Right lobe of liver (tissue), 6 donors: ENCODE measurements at regions not wholly inside any gene's neighbourhood (a gene's known extent, or its start where the extent isn't known, plus 50 kb on each side); places are given as distances from the start of the nearest gene placed in this dataset.

Experiments
- ATAC-seq, 4 donors: fragments of 200-7000 bp; cut with Tn5 transposase; one replicate each; pipeline ENCODE4 v1.9.1; 2020; ENCODE audit warnings: mild to moderate bottlenecking in 4 of 4, moderate library complexity in 4 of 4
- DNase-seq, 3 donors: peaks; one replicate each; pipeline ENCODE4 v3.0.0-alpha.2; 2020
- H3K27ac ChIP-seq, 3 donors: fragments of 200-600 bp; one replicate each; pipeline ENCODE4 v1.8.0; 2022
- H3K27me3 ChIP-seq, 2 donors: fragments of 200-600 bp; one replicate each; pipeline ENCODE4 v1.8.0; 2022
- H3K36me3 ChIP-seq, 4 donors: fragments of 200-600 bp; sonication (generic) in 1 of 4; one replicate each; pipeline versions ENCODE4 v1.5.1 to v1.8.0; 2017 to 2022; ENCODE audit warnings: control low read depth in 1 of 4
- H3K4me1 ChIP-seq, 4 donors: fragments of 200-600 bp; sonication (generic) in 1 of 4; one replicate each; pipeline versions ENCODE4 v1.5.1 to v1.8.0; 2017 to 2022; ENCODE audit warnings: control low read depth in 1 of 4
- H3K4me3 ChIP-seq, 3 donors: fragments of 200-600 bp; one replicate each; pipeline ENCODE4 v1.8.0; 2022
- H3K9me3 ChIP-seq, 4 donors: fragments of 200-600 bp; sonication (generic) in 1 of 4; one replicate each; pipeline versions ENCODE4 v1.5.1 to v1.8.0; 2017 to 2022; ENCODE audit warnings: control low read depth in 1 of 4
- POLR2A ChIP-seq: fragments of 450-650 bp; IDR thresholded peaks from one replicate; pipeline ENCODE4 v1.6.1; 2017; ENCODE audit warnings: antibody characterized with exemption, mild to moderate bottlenecking
- WGBS: methylation state at CpG from one replicate; pipeline ENCODE4 v1.1.6; 2018; ENCODE audit warnings: low coverage, low lambda C conversion rate; ENCODE audit not compliant: insufficient coverage; ENCODE audit errors: missing lambda C conversion rate; 5-methylcytosine and 5-hydroxymethylcytosine counted together
- intact Hi-C, 2 donors: fragments of 100-400 bp; cut with DNase I; formaldehyde crosslinking; loops; one replicate each; pipeline versions ENCODE4 v1.11.2 to v1.14.1; 2022
- TF ChIP-seq, protein P1 (sequence below), 4 donors: fragments of 200-600 bp in 3 of 4; fragments of 450-650 bp in 1 of 4; IDR thresholded peaks; one replicate each; pipeline versions ENCODE4 v1.5.1 to v1.8.0; 2016 to 2022; ENCODE audit warnings: antibody characterized with exemption in 4 of 4, mild to moderate bottlenecking in 2 of 4
- donor health status: DM: no; HTN: yes; CAD: no.
- donor health status: DM: no; HTN: no; CAD: no.
- donor health status: DM: no; HTN: no; CAD: no.
- donor health status: DM: no; HTN: yes; CAD: no.
- donor health status: DM: no; HTN: yes; CAD: no.

DNA sequence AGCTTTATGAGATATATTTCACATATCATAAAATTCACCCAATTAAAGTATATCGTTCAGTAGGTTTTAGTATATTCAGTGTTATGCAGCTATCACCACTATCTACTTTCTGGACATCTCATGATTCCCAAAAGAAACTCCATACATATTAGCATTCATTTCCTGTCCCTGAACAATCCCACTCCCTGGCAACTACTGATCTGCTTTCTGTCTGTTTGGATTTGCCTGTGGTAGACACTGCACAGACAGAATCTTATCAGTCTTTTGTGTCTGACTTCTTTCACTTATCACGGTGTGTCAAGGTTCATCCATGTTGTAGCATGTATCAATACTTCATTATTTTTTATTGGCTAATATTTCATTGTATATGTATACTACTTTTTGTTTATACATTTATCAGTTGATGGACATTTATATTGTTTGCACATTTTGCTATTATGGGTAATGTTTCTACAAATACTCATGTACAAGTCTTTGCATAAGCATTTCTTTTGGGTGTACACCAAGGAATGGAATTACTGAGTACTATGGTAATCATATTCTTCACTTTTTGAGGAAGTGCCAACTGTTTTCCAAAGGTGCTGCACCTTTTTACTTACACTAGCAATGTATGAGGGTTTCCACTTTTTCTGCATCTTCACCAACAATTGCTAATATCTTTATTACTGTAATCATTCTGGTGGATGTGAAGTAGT lies 373.9 kb downstream of the AASDHPPT start:
- Histone ChIP-seq H3K27me3 (no peaks in the 10 kb centered on the region), H3K4me1 (no peaks in the 10 kb centered on the region), H3K4me3 (no peak overlapping the region), H3K36me3 (no peaks in the 10 kb centered on the region), H3K27ac (no peak overlapping the region), H3K9me3 (no peaks in the 10 kb centered on the region)
- intact Hi-C loops: no loop called here
- WGBS: 25% methylated on average over 2 of the region's 2 CpGs
- DNase-seq (no peak), ATAC-seq (no peak)
- TF ChIP-seq POLR2A: no peak
- TF ChIP-seq, protein P1, sequence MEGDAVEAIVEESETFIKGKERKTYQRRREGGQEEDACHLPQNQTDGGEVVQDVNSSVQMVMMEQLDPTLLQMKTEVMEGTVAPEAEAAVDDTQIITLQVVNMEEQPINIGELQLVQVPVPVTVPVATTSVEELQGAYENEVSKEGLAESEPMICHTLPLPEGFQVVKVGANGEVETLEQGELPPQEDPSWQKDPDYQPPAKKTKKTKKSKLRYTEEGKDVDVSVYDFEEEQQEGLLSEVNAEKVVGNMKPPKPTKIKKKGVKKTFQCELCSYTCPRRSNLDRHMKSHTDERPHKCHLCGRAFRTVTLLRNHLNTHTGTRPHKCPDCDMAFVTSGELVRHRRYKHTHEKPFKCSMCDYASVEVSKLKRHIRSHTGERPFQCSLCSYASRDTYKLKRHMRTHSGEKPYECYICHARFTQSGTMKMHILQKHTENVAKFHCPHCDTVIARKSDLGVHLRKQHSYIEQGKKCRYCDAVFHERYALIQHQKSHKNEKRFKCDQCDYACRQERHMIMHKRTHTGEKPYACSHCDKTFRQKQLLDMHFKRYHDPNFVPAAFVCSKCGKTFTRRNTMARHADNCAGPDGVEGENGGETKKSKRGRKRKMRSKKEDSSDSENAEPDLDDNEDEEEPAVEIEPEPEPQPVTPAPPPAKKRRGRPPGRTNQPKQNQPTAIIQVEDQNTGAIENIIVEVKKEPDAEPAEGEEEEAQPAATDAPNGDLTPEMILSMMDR (IDR thresholded peaks at IDR 0.05): no peak

DNA sequence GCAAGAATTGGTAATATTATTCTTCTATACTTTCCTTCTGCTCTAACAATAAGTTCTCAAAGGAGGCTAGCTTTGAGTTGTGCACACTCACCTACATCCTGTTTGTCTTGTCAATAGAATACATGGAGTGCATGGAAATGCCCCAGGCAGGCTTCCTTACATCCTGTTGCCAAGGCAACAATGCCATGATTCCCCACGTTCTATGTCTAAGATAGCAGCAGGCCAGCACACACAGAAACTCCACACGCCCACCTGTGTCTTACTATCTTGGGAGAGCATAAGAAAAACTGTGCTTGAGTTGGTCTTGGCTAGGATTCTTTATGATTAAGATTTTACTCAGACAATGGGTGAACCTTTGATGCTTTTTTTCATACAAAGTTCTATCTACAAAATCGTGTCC lies 379.2 kb downstream of the AASDHPPT start:
- H3K36me3 ChIP-seq: no peaks in the 10 kb centered on the region
- no peaks in the 10 kb centered on the region for H3K27me3 ChIP-seq
- H3K27ac ChIP-seq: no peak overlapping the region
- 22% methylated on average over 3 of the region's 3 CpGs for WGBS
- TF ChIP-seq, protein P1 (IDR thresholded peaks at IDR 0.05): no peak
- TF ChIP-seq POLR2A: no peak
- no peaks in the 10 kb centered on the region for H3K4me1 ChIP-seq
- ATAC-seq: no peak
- no peak overlapping the region for H3K4me3 ChIP-seq
- no peaks in the 10 kb centered on the region for H3K9me3 ChIP-seq
- no peak for DNase-seq
- intact Hi-C loops: no loop called here

DNA sequence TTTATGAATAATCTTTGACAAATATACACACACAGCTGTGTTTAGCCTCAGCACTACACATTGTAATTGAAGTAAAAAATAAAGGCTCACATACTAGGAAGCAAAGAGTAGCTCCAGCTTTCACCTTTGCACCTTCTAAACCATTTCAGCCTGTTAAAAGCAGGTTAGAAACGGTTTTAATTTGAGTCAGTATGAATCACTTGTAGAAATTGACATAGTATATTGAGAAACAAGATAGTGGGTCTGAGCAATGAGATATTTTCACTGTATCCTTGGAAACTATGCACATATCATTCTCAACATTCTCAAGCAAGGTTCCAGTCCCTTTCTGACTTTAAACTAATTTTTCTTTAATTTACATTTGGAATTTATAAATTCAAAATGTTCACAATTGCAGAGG lies 380.3 kb downstream of the AASDHPPT start:
- TF ChIP-seq, protein P1 (IDR thresholded peaks at IDR 0.05): no peak
- TF ChIP-seq POLR2A: no peak
- no peak overlapping the region for H3K27ac ChIP-seq
- 23% methylated on average over 1 of the region's 1 CpG for WGBS
- H3K4me3 ChIP-seq: no peak overlapping the region
- no peaks in the 10 kb centered on the region for H3K4me1 ChIP-seq
- no peaks in the 10 kb centered on the region for H3K36me3 ChIP-seq
- ATAC-seq (no peak), DNase-seq (no peak)
- no peaks in the 10 kb centered on the region for H3K27me3 ChIP-seq
- intact Hi-C loops: no loop called here
- no peaks in the 10 kb centered on the region for H3K9me3 ChIP-seq

- TF ChIP-seq POLR2A: no peak
- TF ChIP-seq, protein P1 (IDR thresholded peaks at IDR 0.05): no peak
- H3K27me3 ChIP-seq: no peaks in the 10 kb centered on the region
- 29% methylated on average over 3 of the region's 3 CpGs for WGBS
- intact Hi-C loops: no loop called here
- H3K27ac ChIP-seq: no peak overlapping the region
- H3K9me3 ChIP-seq: no peaks in the 10 kb centered on the region
- no peak for ATAC-seq
- no peaks in the 10 kb centered on the region for H3K36me3 ChIP-seq
- no peak for DNase-seq
- no peak overlapping the region for H3K4me3 ChIP-seq
- no peaks in the 10 kb centered on the region for H3K4me1 ChIP-seq
Observed at GRCh38 chr11:106459135-106459534, 381.7 kb downstream of the AASDHPPT start.
